Liver (tissue), 8 donors: ENCODE measurements at regions not wholly inside any gene's neighbourhood (a gene's known extent, or its start where the extent isn't known, plus 50 kb on each side); places are given as distances from the start of the nearest gene placed in this dataset.

Experiments
- DNase-seq: peaks from one replicate; pipeline ENCODE4 v3.0.0-alpha.2; 2017; ENCODE audit warnings: low spot score
- H3K27ac ChIP-seq, 2 donors: one replicate each; pipeline ENCODE4 v1.7.0; 2013; ENCODE audit warnings: inconsistent platforms in 2 of 2, low read length in 2 of 2, control low read depth in 1 of 2, low read depth in 1 of 2, mild to moderate bottlenecking in 1 of 2
- H3K27me3 ChIP-seq, 4 donors: one replicate each; pipeline versions ENCODE4 v1.6.1 to v1.7.0; 2013; ENCODE audit warnings: low read length in 3 of 4, inconsistent platforms in 1 of 4, mild to moderate bottlenecking in 1 of 4, moderate library complexity in 1 of 4; ENCODE audit not compliant: control insufficient read depth in 4 of 4, insufficient read depth in 4 of 4
- H3K36me3 ChIP-seq, 4 donors: one replicate each; pipeline versions ENCODE4 v1.6.1 to v1.7.0; 2013; ENCODE audit warnings: low read length in 3 of 4, mild to moderate bottlenecking in 3 of 4, low read depth in 1 of 4, moderate library complexity in 1 of 4; ENCODE audit not compliant: control insufficient read depth in 4 of 4, insufficient read depth in 3 of 4
- H3K4me1 ChIP-seq, 4 donors: one replicate each; pipeline versions ENCODE4 v1.6.1 to v1.7.0; 2013; ENCODE audit warnings: low read length in 3 of 4, mild to moderate bottlenecking in 3 of 4, moderate library complexity in 1 of 4; ENCODE audit not compliant: control insufficient read depth in 4 of 4, insufficient read depth in 4 of 4
- H3K4me3 ChIP-seq, 3 donors: one replicate each; pipeline versions ENCODE4 v1.6.1 to v1.7.0; 2013; ENCODE audit warnings: low read length in 3 of 3, control low read depth in 1 of 3, low read depth in 1 of 3, mild to moderate bottlenecking in 1 of 3
- H3K9ac ChIP-seq, 2 donors: one replicate each; pipeline ENCODE4 v1.7.0; 2013; ENCODE audit warnings: low read length in 2 of 2, mild to moderate bottlenecking in 2 of 2, moderate library complexity in 2 of 2, control low read depth in 1 of 2, low read depth in 1 of 2
- H3K9me3 ChIP-seq, 4 donors: one replicate each; pipeline versions ENCODE4 v1.6.1 to v1.7.0; 2013; ENCODE audit warnings: low read length in 3 of 4; ENCODE audit not compliant: control insufficient read depth in 4 of 4
- ATF3 ChIP-seq: IDR thresholded peaks from 2 replicates; pipeline ENCODE4 v1.6.1; 2016; ENCODE audit warnings: antibody characterized with exemption
- CTCF ChIP-seq: fragments of 150-350 bp; IDR thresholded peaks from 2 replicates; pipeline ENCODE4 v1.5.1; 2017; ENCODE audit warnings: improper control_type of control experiment, low read depth, low read length; ENCODE audit not compliant: missing input control
- EGR1 ChIP-seq, 2 donors: IDR thresholded peaks; 2 replicates each; pipeline ENCODE4 v1.6.1; 2016 to 2018; ENCODE audit warnings: antibody characterized with exemption in 2 of 2, low read depth in 2 of 2
- FOXA1 ChIP-seq: IDR thresholded peaks from 2 replicates; pipeline ENCODE4 v1.6.1; 2016; ENCODE audit warnings: antibody characterized with exemption
- FOXA2 ChIP-seq: IDR thresholded peaks from 2 replicates; pipeline ENCODE4 v1.6.1; 2016; ENCODE audit warnings: antibody characterized with exemption
- GABPA ChIP-seq, 2 donors: IDR thresholded peaks in 1 of 2; conservative IDR thresholded peaks in 1 of 2; 2 replicates each; pipeline ENCODE4 v1.6.1; 2016; ENCODE audit warnings: antibody characterized with exemption in 2 of 2, mild to moderate bottlenecking in 1 of 2, moderate library complexity in 1 of 2
- HNF4A ChIP-seq, 2 donors: conservative IDR thresholded peaks; 2 replicates each; pipeline ENCODE4 v1.6.1; 2016; ENCODE audit warnings: antibody characterized with exemption in 2 of 2, mild to moderate bottlenecking in 2 of 2
- HNF4G ChIP-seq: IDR thresholded peaks from 2 replicates; pipeline ENCODE4 v1.6.1; 2016; ENCODE audit warnings: antibody characterized with exemption
- JUND ChIP-seq, 2 donors: IDR thresholded peaks; 2 replicates each; pipeline ENCODE4 v1.6.1; 2016; ENCODE audit warnings: antibody characterized with exemption in 2 of 2
- MAX ChIP-seq: IDR thresholded peaks from 2 replicates; pipeline ENCODE4 v1.6.1; 2016; ENCODE audit warnings: antibody characterized with exemption
- NR2F2 ChIP-seq: IDR thresholded peaks from 2 replicates; pipeline ENCODE4 v1.6.1; 2016; ENCODE audit warnings: antibody characterized with exemption
- RAD21 ChIP-seq, 2 donors: IDR thresholded peaks; 2 replicates each; pipeline ENCODE4 v1.6.1; 2016; ENCODE audit warnings: antibody characterized with exemption in 2 of 2, mild to moderate bottlenecking in 2 of 2
- REST ChIP-seq: IDR thresholded peaks from 2 replicates; pipeline ENCODE4 v1.6.1; 2016; ENCODE audit warnings: antibody characterized with exemption, mild to moderate bottlenecking
- SP1 ChIP-seq: IDR thresholded peaks from 2 replicates; pipeline ENCODE4 v1.6.1; 2018; ENCODE audit warnings: antibody characterized with exemption, mild to moderate bottlenecking
- TAF1 ChIP-seq: conservative IDR thresholded peaks from 2 replicates; pipeline ENCODE4 v1.6.1; 2016; ENCODE audit warnings: antibody characterized with exemption, mild to moderate bottlenecking
- YY1 ChIP-seq: IDR thresholded peaks from 2 replicates; pipeline ENCODE4 v1.6.1; 2016; ENCODE audit warnings: antibody characterized with exemption, mild to moderate bottlenecking
- ZBTB33 ChIP-seq: IDR thresholded peaks from 2 replicates; pipeline ENCODE4 v1.6.1; 2016; ENCODE audit warnings: antibody characterized with exemption
- WGBS: extraction: QIAGEN DNeasy Blood & Tissue Kit; methylation state at CpG from one replicate; pipeline ENCODE4 v1.1.7; 2013; 5-methylcytosine and 5-hydroxymethylcytosine counted together
- donor health status: healthy.
- donor health status: healthy.
- donor health status: healthy.
- donor health status: healthy.
- donor health status: healthy.

- Histone ChIP-seq H3K4me1 (no peaks in the 10 kb centered on the region), H3K4me3 (no peak overlapping the region), H3K9ac (no peak overlapping the region), H3K27ac (no peak overlapping the region), H3K9me3 (no peaks in the 10 kb centered on the region), H3K36me3 (no peaks in the 10 kb centered on the region), H3K27me3 (no peaks in the 10 kb centered on the region)
- TF ChIP-seq SP1, result no peak
- no peak for TF ChIP-seq FOXA2
- TF ChIP-seq HNF4G, result no peak
- TF ChIP-seq TAF1, result no peak
- no peak for TF ChIP-seq ATF3
- no peak for TF ChIP-seq JUND (IDR thresholded peaks at IDR 0.05)
- TF ChIP-seq NR2F2, result no peak
- no peak for TF ChIP-seq REST
- no peak for TF ChIP-seq ZBTB33
- TF ChIP-seq HNF4A (conservative IDR thresholded peaks at IDR 0.05), result no peak
- TF ChIP-seq GABPA (IDR thresholded peaks at IDR 0.05 in 1 of 2, conservative IDR thresholded peaks at IDR 0.05 in 1 of 2), result no peak
- no peak for TF ChIP-seq YY1
- TF ChIP-seq MAX, result no peak
- TF ChIP-seq EGR1 (IDR thresholded peaks at IDR 0.05; ENCODE audit: low read depth in 2 of 2), result no peak
- no peak for TF ChIP-seq CTCF
- 96% methylated on average over 1 of the region's 1 CpG for WGBS
- DNase-seq, result no peak
These were observed 82.7 kb downstream of the SDR9C7 start for GRCh38 chr12:56851462-56851861.

- 94% methylated on average over 8 of the region's 8 CpGs for WGBS
- Histone ChIP-seq H3K9ac (no peak overlapping the region), H3K27ac (no peak overlapping the region), H3K27me3 (no peaks in the 10 kb centered on the region), H3K9me3 (no peaks in the 10 kb centered on the region), H3K4me1 (peaks cover 8 to 41% (median 30%) of the 10 kb centered on the region in 4 donors), H3K36me3 (no peaks in the 10 kb centered on the region), H3K4me3 (no peak overlapping the region)
- no peak for DNase-seq
- TF ChIP-seq FOXA1, result no peak
- TF ChIP-seq MAX, result no peak
- TF ChIP-seq FOXA2, result no peak
- no peak for TF ChIP-seq CTCF
- TF ChIP-seq EGR1 (IDR thresholded peaks at IDR 0.05; ENCODE audit: low read depth in 2 of 2), result no peak
- TF ChIP-seq RAD21 (IDR thresholded peaks at IDR 0.05), result no peak
- no peak for TF ChIP-seq REST
- TF ChIP-seq HNF4G, result no peak
- TF ChIP-seq SP1, result no peak
- no peak for TF ChIP-seq HNF4A (conservative IDR thresholded peaks at IDR 0.05)
These were observed 77.8 kb downstream of the HSD17B6 start for GRCh38 chr12:56840922-56841321.
